ENCODE measurements at regions not wholly inside any gene's neighbourhood (a gene's known extent, or its start where the extent isn't known, plus 50 kb on each side); places are given as distances from the start of the nearest gene placed in this dataset.

GRCh38 chr1:182189535-182190066, 128.1 kb upstream of the ZNF648 start:
- H3K9ac ChIP-seq (ENCODE audit: low read depth in 1 of 2, low read length in 2 of 2), result no peak overlapping the region
- no peak overlapping the region for H3K4me3 ChIP-seq (ENCODE audit: low read depth in 1 of 2, low read length in 2 of 2)
- no peaks in the 10 kb centered on the region for H3K4me1 ChIP-seq (ENCODE audit: control insufficient read depth in 1 of 2, insufficient read depth in 2 of 2, low read length in 2 of 2)
- no peaks in the 10 kb centered on the region for H3K9me3 ChIP-seq (ENCODE audit: control insufficient read depth in 1 of 2, low read length in 2 of 2)
- no peaks in the 10 kb centered on the region for H3K36me3 ChIP-seq (ENCODE audit: control insufficient read depth in 1 of 2, insufficient read depth in 2 of 2, low read length in 2 of 2)
- H3K27ac ChIP-seq (ENCODE audit: low read depth, low read length), result no peak overlapping the region
- H3K27me3 ChIP-seq (ENCODE audit: control insufficient read depth in 1 of 2, insufficient read depth in 2 of 2, low read length in 2 of 2), result no peaks in the 10 kb centered on the region

DNA sequence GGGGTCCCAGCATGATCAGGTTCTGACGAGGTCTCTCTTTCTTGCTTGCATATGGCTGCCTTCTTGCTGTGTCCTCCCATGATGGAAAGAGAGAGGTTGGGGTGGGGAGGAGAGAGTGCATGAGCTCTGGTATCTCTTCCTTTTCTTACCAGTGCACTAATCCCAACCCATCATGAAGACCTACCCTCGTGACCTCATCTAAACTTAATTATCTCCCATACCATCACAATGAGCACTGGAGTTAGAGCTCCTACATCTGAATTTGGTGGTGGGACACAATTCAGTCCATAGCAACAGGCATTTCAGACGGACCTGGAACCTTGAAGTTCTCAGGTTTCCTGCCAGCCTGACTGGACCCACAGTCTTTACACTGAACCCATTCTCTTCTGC, 125.2 kb upstream of the ZNF648 start:
- H3K36me3 ChIP-seq (ENCODE audit: control insufficient read depth in 1 of 2, insufficient read depth in 2 of 2, low read length in 2 of 2), result no peaks in the 10 kb centered on the region
- H3K4me1 ChIP-seq (ENCODE audit: control insufficient read depth in 1 of 2, insufficient read depth in 2 of 2, low read length in 2 of 2), result peaks cover 0 to 10% of the 10 kb centered on the region in 2 donors
- H3K4me3 ChIP-seq (ENCODE audit: low read depth in 1 of 2, low read length in 2 of 2), result no peak overlapping the region
- no peak overlapping the region for H3K27ac ChIP-seq (ENCODE audit: low read depth, low read length)
- H3K9ac ChIP-seq (ENCODE audit: low read depth in 1 of 2, low read length in 2 of 2), result no peak overlapping the region
- H3K9me3 ChIP-seq (ENCODE audit: control insufficient read depth in 1 of 2, low read length in 2 of 2), result no peaks in the 10 kb centered on the region
- no peaks in the 10 kb centered on the region for H3K27me3 ChIP-seq (ENCODE audit: control insufficient read depth in 1 of 2, insufficient read depth in 2 of 2, low read length in 2 of 2)

- no peak overlapping the region for H3K9ac ChIP-seq (ENCODE audit: low read depth in 1 of 2, low read length in 2 of 2)
- H3K27me3 ChIP-seq (ENCODE audit: control insufficient read depth in 1 of 2, insufficient read depth in 2 of 2, low read length in 2 of 2), result no peaks in the 10 kb centered on the region
- H3K27ac ChIP-seq (ENCODE audit: low read depth, low read length), result no peak overlapping the region
- H3K36me3 ChIP-seq (ENCODE audit: control insufficient read depth in 1 of 2, insufficient read depth in 2 of 2, low read length in 2 of 2), result no peaks in the 10 kb centered on the region
- H3K9me3 ChIP-seq (ENCODE audit: control insufficient read depth in 1 of 2, low read length in 2 of 2), result no peaks in the 10 kb centered on the region
- peaks cover 0 to 16% of the 10 kb centered on the region in 2 donors for H3K4me1 ChIP-seq (ENCODE audit: control insufficient read depth in 1 of 2, insufficient read depth in 2 of 2, low read length in 2 of 2)
- H3K4me3 ChIP-seq (ENCODE audit: low read depth in 1 of 2, low read length in 2 of 2), result no peak overlapping the region
Observed at GRCh38 chr1:182185842-182186756, 124.6 kb upstream of the ZNF648 start.

- Histone ChIP-seq H3K9ac (ENCODE audit: low read depth in 1 of 2, low read length in 2 of 2) (no peak overlapping the region), H3K4me1 (ENCODE audit: control insufficient read depth in 1 of 2, insufficient read depth in 2 of 2, low read length in 2 of 2) (peaks cover 0 to 16% of the 10 kb centered on the region in 2 donors), H3K27me3 (ENCODE audit: control insufficient read depth in 1 of 2, insufficient read depth in 2 of 2, low read length in 2 of 2) (no peaks in the 10 kb centered on the region), H3K27ac (ENCODE audit: low read depth, low read length) (no peak overlapping the region), H3K9me3 (ENCODE audit: control insufficient read depth in 1 of 2, low read length in 2 of 2) (no peaks in the 10 kb centered on the region), H3K4me3 (ENCODE audit: low read depth in 1 of 2, low read length in 2 of 2) (no peak overlapping the region), H3K36me3 (ENCODE audit: control insufficient read depth in 1 of 2, insufficient read depth in 2 of 2, low read length in 2 of 2) (no peaks in the 10 kb centered on the region)
Observed at GRCh38 chr1:182185136-182185535, 123.6 kb upstream of the ZNF648 start.

- Histone ChIP-seq H3K9me3 (ENCODE audit: control insufficient read depth in 1 of 2, low read length in 2 of 2) (no peaks in the 10 kb centered on the region), H3K4me3 (ENCODE audit: low read depth in 1 of 2, low read length in 2 of 2) (no peak overlapping the region), H3K27ac (ENCODE audit: low read depth, low read length) (no peak overlapping the region), H3K36me3 (ENCODE audit: control insufficient read depth in 1 of 2, insufficient read depth in 2 of 2, low read length in 2 of 2) (no peaks in the 10 kb centered on the region), H3K4me1 (ENCODE audit: control insufficient read depth in 1 of 2, insufficient read depth in 2 of 2, low read length in 2 of 2) (peaks cover 0 to 16% of the 10 kb centered on the region in 2 donors), H3K27me3 (ENCODE audit: control insufficient read depth in 1 of 2, insufficient read depth in 2 of 2, low read length in 2 of 2) (no peaks in the 10 kb centered on the region), H3K9ac (ENCODE audit: low read depth in 1 of 2, low read length in 2 of 2) (no peak overlapping the region)
Observed at GRCh38 chr1:182183606-182184005, 122.1 kb upstream of the ZNF648 start.

DNA sequence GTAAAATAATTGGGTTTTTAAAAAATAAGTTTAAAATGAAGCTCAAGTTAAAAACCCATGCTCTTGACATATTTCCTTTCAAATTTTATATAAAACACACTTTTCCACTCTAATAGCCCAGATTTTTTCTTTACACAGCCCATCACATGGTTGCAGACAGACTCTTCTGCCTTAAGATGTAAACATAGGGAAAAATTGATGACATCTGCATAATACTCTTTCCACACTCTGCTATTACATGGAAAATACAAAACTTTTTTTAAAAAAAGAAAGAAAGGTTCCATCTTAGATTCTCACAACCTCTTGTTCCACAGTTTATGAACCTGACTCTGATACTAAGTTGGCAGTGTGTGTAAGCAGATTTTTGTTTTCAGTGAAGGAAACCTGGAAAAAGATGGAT, 120.8 kb upstream of the ZNF648 start:
- H3K27me3 ChIP-seq (ENCODE audit: control insufficient read depth in 1 of 2, insufficient read depth in 2 of 2, low read length in 2 of 2), result no peaks in the 10 kb centered on the region
- no peak overlapping the region for H3K27ac ChIP-seq (ENCODE audit: low read depth, low read length)
- no peak overlapping the region for H3K4me3 ChIP-seq (ENCODE audit: low read depth in 1 of 2, low read length in 2 of 2)
- peaks cover 0 to 16% of the 10 kb centered on the region in 2 donors for H3K4me1 ChIP-seq (ENCODE audit: control insufficient read depth in 1 of 2, insufficient read depth in 2 of 2, low read length in 2 of 2)
- H3K36me3 ChIP-seq (ENCODE audit: control insufficient read depth in 1 of 2, insufficient read depth in 2 of 2, low read length in 2 of 2), result no peaks in the 10 kb centered on the region
- H3K9ac ChIP-seq (ENCODE audit: low read depth in 1 of 2, low read length in 2 of 2), result no peak overlapping the region
- no peaks in the 10 kb centered on the region for H3K9me3 ChIP-seq (ENCODE audit: control insufficient read depth in 1 of 2, low read length in 2 of 2)

- H3K4me1 ChIP-seq (ENCODE audit: control insufficient read depth in 1 of 2, insufficient read depth in 2 of 2, low read length in 2 of 2), result peaks cover 0 to 16% of the 10 kb centered on the region in 2 donors
- no peak overlapping the region for H3K27ac ChIP-seq (ENCODE audit: low read depth, low read length)
- no peak overlapping the region for H3K9ac ChIP-seq (ENCODE audit: low read depth in 1 of 2, low read length in 2 of 2)
- H3K4me3 ChIP-seq (ENCODE audit: low read depth in 1 of 2, low read length in 2 of 2), result no peak overlapping the region
- no peaks in the 10 kb centered on the region for H3K36me3 ChIP-seq (ENCODE audit: control insufficient read depth in 1 of 2, insufficient read depth in 2 of 2, low read length in 2 of 2)
- no peaks in the 10 kb centered on the region for H3K9me3 ChIP-seq (ENCODE audit: control insufficient read depth in 1 of 2, low read length in 2 of 2)
- no peaks in the 10 kb centered on the region for H3K27me3 ChIP-seq (ENCODE audit: control insufficient read depth in 1 of 2, insufficient read depth in 2 of 2, low read length in 2 of 2)
Observed at GRCh38 chr1:182181167-182181572, 119.7 kb upstream of the ZNF648 start.

DNA sequence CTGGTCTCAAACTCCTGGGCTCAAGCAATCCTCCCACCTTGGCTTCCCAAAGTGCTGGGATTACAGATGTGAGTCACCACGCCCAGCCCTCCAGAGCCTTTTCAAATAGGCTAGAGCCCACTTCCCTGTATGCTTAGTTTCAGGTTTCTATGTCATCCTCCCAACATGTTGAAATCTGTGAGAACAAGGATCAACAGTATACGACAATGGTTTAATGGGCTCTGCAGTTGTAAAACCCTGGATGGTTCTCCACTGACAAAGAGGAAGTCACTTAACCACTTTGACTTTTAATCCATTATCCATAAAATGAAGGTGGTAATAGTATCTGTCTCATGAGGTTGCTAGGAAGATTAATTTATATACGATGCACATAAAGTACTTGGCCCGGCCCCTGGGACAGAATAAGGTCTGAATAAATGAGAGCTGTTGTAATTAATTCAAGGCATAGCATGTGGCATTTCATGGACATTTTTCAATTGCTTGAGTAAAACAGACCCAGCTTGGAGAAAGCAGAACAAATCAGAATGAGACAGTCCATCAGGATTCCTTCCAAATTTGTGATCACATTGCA, 113.9 kb upstream of the ZNF648 start:
- H3K27ac ChIP-seq (ENCODE audit: low read depth, low read length), result no peak overlapping the region

GRCh38 chr1:182174513-182174855, 113.0 kb upstream of the ZNF648 start:
- Histone ChIP-seq H3K27ac (ENCODE audit: low read depth, low read length) (no peak overlapping the region), H3K4me3 (ENCODE audit: low read depth in 1 of 2, low read length in 2 of 2) (no peak overlapping the region)

More for the DNA sequence above, 113.9 kb upstream of the ZNF648 start:
- H3K9me3 ChIP-seq (ENCODE audit: control insufficient read depth in 1 of 2, low read length in 2 of 2), result no peaks in the 10 kb centered on the region
- no peaks in the 10 kb centered on the region for H3K36me3 ChIP-seq (ENCODE audit: control insufficient read depth in 1 of 2, insufficient read depth in 2 of 2, low read length in 2 of 2)
- H3K4me1 ChIP-seq (ENCODE audit: control insufficient read depth in 1 of 2, insufficient read depth in 2 of 2, low read length in 2 of 2), result no peaks in the 10 kb centered on the region
- H3K27me3 ChIP-seq (ENCODE audit: control insufficient read depth in 1 of 2, insufficient read depth in 2 of 2, low read length in 2 of 2), result no peaks in the 10 kb centered on the region
- H3K9ac ChIP-seq (ENCODE audit: low read depth in 1 of 2, low read length in 2 of 2), result no peak overlapping the region
- H3K4me3 ChIP-seq (ENCODE audit: low read depth in 1 of 2, low read length in 2 of 2), result no peak overlapping the region

DNA sequence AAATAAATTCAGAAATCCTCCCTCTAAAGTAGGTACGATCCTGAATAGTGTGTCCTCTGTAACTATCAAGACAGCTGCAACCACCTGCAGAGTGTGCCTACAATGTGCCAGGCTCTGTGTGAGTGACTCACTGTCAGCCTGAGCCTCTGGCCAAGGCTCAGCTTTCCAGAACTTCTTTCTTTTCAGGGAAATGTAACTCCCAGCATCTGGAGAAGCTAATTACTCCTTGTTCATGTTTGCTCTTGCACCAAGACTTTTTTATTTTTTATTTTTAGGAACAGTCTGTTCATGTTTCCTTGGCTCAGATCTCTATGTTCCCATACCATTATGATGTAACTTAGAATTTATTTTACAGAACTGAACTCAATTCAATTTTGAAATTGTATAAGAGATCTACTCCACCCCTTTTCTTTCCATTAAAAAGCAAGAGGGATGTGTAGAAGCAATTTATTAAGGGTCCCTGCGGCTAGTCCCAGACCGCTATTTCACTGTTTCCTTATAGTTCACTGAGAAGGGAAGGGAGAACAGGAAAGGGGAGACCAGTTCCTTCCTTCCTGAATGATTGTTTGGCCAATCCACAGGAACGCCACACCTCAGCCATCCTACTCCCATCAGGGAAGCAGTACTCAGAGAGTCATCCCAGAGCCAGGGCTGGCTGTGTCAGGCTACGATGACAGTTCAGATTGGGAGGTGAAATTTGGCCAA, 112.4 kb upstream of the ZNF648 start:
- H3K9ac ChIP-seq (ENCODE audit: low read depth in 1 of 2, low read length in 2 of 2), result no peak overlapping the region
- H3K4me1 ChIP-seq (ENCODE audit: control insufficient read depth in 1 of 2, insufficient read depth in 2 of 2, low read length in 2 of 2), result no peaks in the 10 kb centered on the region
- H3K36me3 ChIP-seq (ENCODE audit: control insufficient read depth in 1 of 2, insufficient read depth in 2 of 2, low read length in 2 of 2), result no peaks in the 10 kb centered on the region
- H3K4me3 ChIP-seq (ENCODE audit: low read depth in 1 of 2, low read length in 2 of 2), result no peak overlapping the region
- H3K9me3 ChIP-seq (ENCODE audit: control insufficient read depth in 1 of 2, low read length in 2 of 2), result no peaks in the 10 kb centered on the region
- no peak overlapping the region for H3K27ac ChIP-seq (ENCODE audit: low read depth, low read length)
- no peaks in the 10 kb centered on the region for H3K27me3 ChIP-seq (ENCODE audit: control insufficient read depth in 1 of 2, insufficient read depth in 2 of 2, low read length in 2 of 2)

More at GRCh38 chr1:182174513-182174855, 113.0 kb upstream of the ZNF648 start:
- Histone ChIP-seq H3K9me3 (ENCODE audit: control insufficient read depth in 1 of 2, low read length in 2 of 2) (no peaks in the 10 kb centered on the region), H3K9ac (ENCODE audit: low read depth in 1 of 2, low read length in 2 of 2) (no peak overlapping the region), H3K27me3 (ENCODE audit: control insufficient read depth in 1 of 2, insufficient read depth in 2 of 2, low read length in 2 of 2) (no peaks in the 10 kb centered on the region), H3K4me1 (ENCODE audit: control insufficient read depth in 1 of 2, insufficient read depth in 2 of 2, low read length in 2 of 2) (no peaks in the 10 kb centered on the region), H3K36me3 (ENCODE audit: control insufficient read depth in 1 of 2, insufficient read depth in 2 of 2, low read length in 2 of 2) (no peaks in the 10 kb centered on the region)
